HG02943 (cell line): ENCODE measurements at regions not wholly inside any gene's neighbourhood (a gene's known extent, or its start where the extent isn't known, plus 50 kb on each side); places are given as distances from the start of the nearest gene placed in this dataset.
"Not testable (repeated sequence)": the region's sequence is repeated elsewhere in the genome, so short reads cannot be mapped to it uniquely, and the experiment has no call there.

Source experiments
- ATAC-seq: cut with Tn5 transposase; IDR thresholded peaks from one replicate; pipeline ENCODE4 v1.9.1; 2021; ENCODE audit warnings: mild to moderate bottlenecking, low read depth, moderate library complexity; ENCODE audit not compliant: unreplicated experiment

DNA sequence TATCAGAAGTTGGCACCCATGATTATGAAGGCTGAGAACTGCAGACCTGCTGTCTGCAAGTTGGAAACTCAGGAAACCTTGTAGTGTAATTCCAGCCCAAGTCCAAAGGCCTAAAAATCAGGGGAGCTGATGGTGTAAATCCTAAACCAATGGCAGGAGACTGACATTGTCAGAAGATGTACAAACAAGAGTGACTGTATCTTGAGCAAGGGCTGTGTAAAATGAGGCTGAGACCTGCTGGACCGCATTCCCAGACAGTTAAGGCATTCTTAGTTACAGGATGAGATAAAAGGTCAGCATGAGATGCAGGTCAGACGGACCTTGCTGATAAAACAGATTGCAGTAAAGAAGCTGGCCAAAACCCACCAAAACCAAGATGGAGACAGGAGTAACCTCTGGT lies 147.7 kb downstream of the COG6 start:
- ATAC-seq = no peak

DNA sequence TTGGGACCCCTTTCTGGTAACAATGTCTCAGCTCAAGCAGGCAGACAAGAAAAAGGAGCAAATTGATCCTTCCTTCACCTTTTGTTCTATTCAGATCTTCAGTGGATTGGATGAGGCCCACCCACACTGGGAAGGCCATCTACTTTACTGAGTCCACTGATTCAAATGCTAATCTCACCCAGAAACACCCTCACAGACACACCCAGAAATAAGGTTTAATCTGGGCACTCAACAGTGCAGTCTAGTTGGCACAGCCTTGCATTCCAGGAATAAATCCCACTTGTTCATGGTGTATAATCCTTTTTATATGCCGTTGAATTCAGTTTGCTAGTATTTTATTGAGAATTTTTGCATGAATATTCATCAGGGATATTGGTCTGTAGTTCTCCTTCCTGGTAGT lies 148.4 kb downstream of the COG6 start:
- ATAC-seq = no peak

DNA sequence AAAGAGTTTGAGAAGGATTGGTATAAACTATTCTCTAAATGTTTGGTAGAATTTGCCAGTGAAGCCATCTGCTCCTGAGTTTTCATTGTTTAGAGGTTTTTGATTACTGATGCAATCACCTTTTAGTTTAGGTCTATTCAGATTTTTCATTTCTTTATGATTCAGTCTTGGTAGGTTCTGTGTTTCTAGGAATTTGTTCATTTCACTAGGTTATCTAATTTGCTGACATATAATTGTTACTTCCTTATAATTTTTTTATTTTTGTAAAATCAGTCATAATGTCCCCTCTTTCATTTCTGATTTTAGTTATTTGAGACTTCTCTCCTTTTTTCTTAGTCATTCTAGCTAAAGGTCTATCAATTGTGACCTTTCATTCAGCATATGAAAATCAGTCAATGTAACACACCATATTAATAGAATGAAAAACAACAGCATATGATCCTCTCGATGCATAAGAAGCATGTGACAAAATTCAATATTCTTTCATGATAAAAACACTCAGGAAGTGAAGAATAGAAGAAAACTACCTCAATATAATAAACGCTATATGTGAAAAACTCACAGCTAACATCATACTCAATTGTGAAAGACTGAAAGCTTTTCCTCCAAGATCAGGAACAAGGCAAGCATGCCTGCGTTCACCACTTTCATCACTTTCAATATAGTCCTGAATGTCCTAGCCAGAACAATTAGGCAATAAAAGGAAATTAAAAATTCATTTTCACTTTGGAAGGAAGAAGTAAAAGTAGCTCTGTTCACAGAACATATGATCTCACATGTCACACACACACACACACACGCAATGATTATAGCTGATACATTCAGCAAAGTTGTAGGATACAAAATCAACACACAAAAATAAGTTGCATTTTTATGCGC lies 149.1 kb downstream of the COG6 start:
- ATAC-seq = no peak

DNA sequence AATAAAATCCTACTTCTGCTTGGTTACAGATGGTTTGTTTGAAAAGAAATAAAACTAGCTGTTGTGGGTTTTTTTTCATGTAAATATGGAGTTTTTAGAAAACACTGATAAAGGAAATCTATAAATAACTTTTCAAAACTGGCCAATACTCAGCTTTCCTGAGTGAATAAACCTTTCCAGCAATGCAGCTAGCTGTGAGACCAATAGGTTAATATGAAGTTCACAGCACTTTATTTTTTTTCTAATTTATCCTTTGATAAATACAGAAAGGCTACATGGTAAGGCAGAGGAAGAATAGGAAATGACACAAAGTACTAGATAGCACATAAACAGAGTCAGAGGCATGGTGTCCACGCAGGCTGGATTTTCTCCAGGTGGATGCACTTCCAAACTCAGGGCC lies 154.0 kb downstream of the COG6 start:
- no peak for ATAC-seq

DNA sequence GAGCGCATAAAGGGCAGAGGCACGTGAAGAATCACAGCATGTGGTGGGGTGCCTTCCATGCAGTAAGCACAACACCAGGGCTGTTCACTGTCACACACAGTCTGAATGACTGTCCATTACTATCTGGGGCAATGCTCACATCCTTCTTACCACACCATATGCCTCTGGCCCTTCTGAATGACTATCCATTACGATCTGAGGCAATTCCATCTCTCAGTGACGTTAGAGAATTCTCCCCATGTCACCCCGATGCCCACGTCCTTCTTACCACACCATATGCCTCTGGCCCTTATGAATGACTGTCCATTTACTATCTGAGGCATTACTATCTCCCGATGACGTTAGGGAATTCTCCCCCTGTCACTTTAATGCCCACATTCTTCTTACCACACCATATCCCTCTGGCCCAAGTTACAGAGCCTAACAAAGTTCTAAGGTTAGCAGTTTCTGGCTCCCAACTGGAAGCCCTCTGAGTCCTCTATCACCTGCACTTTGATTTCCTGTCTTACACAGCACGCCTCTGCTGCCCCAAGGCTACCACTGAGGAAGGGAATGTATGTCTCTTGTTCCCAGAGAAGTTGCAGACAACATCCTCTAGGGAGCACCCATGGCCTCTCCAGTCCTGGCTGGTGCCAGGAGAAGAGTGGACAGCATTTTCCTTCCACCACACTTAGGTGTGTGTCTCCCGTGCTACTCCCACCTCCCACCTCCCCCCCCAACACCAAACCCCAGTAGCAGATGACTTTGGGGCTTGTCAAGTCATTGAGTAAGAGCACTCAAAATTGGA lies 154.8 kb downstream of the COG6 start:
- no peak for ATAC-seq

DNA sequence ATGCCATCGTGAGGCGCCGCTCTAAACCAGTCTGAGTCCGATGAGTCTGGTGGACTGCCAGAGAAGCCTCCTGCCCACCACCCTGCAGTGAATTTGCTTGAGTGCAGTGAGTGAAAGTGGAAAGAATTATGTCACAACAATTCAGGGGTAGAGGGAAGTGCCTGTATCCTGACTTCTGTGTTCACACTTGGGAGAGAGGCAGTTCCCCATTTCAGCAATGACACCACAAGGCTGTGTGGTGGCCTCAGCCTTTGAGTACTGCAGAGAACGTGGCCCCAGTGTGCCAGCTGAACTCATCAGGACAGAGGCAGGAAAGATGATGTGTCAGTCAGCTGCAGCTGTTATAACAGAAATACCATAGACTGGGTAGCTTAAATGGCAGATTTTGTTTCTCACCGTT lies 155.6 kb downstream of the COG6 start:
- no peak for ATAC-seq

DNA sequence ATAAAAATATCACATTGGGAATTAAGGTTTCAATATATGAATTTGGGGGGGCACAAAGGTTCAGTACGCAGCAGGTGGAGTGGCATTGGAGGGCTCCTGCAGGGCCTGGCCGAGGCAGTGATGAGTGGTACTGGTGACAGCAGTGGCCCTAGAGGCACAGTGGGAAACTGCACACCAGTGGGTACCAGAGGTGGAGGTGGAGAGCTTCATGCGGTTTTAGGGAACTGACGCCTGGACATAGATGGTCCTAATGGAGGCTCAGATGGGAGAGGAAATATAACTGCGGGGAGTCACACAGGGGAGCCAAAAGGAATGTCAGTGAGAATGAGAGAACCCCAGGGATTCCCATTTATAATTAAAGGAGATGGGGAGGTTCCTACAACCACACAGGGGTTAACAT lies 156.2 kb downstream of the COG6 start:
- no peak for ATAC-seq

DNA sequence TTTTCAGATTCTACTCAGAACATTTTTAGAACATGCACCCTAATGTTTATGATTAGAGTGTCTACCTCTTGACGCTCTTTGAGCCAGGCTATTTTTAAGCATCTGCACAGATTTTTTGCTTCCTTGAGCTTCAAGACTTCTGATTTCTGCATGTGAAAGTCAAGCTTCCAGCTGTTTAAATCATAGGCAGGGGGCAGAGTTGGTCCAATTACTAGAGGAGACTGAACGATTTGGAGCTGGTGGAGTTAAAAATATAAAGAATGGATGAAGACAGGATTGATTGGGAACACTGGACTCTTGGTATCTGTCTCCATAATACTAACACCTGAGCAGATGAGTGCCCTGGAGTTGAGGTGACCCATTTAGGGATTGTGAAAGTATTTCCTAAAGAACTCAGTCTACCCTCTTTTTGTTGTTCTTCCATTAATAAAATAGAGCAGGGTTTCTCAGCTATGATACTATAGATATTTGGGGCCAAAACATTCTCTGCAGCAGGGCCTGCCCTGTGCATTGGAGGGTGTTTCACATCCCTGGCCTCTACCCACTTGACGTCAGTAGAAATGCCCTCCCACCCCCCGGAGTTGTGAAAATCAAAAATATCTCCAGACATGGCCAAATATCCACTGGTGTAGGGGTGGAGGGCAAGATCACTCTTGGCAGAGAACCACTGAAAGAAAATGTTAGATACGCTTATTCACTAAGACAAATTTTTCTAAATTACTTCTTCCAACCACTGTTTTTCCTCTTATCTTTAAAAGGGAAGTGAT lies 160.1 kb downstream of the COG6 start:
- ATAC-seq = no peak

DNA sequence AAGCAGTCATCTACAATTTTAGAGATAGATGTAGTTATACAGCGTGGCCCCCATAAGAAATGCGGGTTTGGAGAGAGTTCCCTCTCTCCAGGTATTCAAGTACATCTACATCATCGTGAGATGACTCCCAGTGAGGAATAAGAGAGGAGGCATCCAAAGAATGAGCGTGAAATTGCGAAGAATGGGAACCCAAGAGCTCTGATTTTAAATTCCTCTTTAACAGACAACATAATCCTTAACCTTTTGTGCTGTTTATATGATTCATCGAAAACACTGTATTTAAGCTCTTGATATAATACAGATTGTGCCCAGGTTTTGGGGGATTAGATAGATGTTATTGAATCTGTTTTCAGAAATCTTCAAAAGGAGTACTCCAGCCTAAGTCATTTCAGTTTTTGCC lies 161.5 kb downstream of the COG6 start:
- ATAC-seq = no peak

DNA sequence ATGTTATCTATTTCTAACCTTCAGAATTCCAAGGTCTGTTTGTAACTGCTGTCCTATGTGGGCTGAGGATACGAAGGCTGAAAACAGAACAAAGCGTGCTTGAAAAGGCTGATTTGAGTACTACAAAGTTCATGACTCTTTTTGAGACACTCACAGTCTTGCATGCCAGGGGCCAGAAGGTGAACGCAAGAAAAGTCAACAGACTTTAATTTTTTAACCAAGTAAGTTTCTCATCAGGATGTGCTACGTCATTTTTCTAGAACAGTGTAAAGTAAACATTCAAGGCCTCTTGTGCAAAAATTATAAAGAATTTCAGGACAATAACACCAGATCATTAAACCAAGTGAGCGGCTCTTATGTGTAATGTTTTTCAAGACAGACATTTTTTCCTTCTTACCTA lies 163.5 kb downstream of the COG6 start:
- no peak for ATAC-seq

DNA sequence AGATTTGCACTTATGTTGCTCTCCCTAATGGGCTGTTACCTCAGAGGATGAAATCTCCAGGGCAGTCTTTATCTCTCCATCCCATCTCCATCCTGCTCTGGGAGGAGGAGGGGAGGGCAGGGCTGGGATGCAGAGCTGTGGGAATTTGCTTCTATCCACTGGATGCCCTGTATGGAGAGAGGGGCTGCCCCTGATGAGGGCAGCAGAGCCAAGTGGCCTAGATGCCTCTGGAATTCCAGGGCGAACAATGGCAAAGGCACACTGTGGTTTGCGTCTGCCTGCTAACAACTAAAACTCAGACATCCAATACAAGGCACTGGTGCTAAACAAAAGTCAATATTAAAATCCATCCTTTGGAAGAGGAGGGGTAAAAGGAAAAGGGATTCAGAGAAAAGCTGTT lies 165.1 kb downstream of the COG6 start:
- ATAC-seq = no peak

DNA sequence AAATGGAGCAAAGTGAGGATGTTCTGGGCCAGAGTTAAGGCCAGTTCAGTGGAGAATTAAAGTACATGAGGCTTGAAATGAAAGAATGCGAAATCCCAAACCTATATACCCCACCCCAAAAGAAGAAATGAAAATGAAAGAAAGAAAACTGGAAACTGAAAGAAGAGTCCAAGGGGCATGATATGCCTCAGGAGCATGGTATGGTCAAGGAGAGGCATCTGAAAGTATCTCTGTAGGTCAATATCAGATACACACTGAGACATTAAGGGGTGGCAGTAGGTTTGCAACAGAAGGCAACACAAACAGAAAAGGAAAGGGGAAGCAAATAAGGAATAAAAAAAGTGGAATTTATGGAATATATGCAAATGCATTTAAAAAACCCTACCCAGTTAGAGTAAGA lies 166.5 kb downstream of the COG6 start:
- ATAC-seq = no peak

DNA sequence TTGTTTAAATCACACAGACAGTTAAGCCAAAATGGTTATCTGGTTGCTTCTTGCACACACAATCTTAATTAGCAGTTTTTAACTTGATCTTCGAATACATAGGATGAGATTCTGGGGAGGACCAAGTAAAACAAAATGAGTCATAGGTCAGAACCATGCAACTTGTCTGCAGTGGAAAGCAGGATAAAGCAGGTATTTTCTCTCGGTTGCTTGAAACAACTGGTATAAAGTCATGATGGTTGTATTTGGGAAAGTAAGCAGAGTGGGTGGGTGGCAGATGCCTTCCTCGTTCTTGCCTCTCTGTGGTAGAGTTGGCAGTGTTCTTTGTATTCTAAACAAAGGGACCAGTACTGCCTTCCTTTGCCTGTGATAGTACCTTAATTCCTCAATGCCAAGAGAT lies 167.0 kb downstream of the COG6 start:
- no peak for ATAC-seq

DNA sequence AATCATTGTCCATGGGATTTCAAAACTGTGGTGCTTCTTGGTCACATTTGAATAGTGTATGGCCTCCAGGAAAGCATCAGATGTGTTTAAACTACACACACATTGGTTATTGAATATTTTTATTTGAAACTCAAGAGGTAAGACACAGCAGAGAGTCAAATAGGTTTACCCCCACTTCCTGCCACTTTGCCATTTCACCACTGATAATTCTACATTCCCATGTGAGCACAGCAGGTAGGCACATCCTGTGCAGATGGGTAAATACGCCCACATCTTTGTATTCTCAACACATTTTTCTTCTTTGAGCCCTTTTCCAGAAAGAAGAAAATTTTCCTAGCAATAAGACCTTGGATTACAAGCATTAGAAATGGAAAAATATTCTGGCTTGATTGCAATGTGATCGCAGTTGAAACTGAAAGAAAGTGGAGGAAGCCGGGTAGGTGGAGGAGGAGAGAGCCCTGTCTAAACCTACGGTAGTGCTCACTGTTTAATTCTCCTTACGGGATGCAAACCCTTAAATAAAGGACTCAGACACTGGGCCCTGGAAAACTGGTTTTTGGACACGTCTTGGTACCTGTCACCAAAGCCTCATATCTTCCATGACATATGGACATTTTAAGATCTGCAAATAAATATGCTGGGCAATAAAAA lies 167.7 kb downstream of the COG6 start:
- ATAC-seq = no peak

DNA sequence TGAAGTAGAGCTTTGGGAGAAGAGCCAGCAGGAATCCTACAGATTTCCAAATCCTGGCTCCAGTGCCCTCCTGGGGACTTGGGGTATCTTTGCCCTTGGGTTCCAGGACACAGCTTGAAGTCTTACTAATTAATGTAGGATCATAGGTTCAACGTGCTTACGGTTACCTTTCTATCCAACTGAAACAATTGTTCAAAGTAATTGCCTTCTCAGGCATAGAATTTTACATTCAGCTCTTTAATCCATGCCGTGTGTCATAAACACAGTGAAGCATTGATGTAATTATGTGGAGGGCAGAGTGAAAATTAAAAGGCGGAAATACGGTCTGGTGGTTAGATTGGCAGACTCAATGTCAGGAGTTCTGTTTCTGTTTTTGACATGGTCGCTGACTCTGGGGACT lies 170.4 kb downstream of the COG6 start:
- no peak for ATAC-seq

DNA sequence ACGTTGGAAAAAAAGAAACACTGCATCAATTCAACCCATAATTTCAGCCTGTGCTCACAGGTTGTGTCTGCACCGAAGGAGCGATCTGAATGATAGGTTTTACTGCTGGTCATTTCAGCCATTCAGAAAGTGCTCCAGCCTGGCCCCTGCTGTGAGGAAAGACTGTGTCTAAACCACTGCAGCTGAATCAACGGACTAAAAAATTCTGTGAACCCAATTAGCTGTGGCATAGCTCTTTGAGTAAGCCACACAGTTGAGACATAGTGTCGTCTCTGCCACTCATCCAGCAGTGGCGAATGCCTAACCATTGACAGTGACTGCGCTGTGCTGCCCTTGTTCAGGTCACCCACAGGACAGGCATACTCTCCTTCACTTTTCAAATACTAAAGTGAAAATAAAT lies 179.8 kb downstream of the COG6 start:
- no peak for ATAC-seq

DNA sequence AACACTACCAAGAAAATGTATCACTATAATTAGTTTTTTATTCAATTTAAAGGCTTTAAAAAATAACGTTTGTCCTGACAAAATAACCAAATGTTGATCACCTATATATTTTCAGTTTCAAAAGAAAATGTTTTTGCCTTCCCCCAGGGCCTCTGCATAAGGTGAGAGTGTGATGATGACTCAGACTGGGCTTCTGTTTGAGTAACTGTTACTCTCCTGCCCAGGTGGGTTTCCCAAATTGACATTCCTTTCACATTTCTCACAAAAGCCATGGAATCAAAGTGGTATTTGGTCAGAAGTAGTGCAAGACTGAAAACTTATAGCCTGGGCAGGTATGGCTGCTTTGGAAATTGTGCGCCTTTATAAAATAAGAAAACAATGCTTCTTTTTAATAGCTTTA lies 180.6 kb downstream of the COG6 start:
- ATAC-seq = no peak

DNA sequence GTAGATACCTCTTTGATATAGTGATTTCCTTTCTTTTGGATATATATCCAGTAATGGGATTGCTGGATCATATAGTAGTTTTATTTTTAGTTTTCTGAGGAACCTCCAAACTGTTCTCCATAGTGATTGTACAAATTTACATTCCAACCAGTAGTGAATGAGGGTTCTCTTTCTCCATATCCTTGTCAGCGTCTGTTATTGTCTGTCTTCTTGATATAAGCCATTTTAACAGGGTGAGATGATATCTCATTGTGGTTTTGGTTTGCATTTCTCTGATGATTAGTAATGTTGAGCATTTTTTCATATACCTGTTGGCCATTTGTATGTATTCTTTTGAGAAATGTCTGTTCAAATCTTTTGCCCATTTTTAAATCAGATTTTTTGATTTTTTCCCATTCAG lies 182.4 kb downstream of the COG6 start:
- not testable (repeated sequence) for ATAC-seq

DNA sequence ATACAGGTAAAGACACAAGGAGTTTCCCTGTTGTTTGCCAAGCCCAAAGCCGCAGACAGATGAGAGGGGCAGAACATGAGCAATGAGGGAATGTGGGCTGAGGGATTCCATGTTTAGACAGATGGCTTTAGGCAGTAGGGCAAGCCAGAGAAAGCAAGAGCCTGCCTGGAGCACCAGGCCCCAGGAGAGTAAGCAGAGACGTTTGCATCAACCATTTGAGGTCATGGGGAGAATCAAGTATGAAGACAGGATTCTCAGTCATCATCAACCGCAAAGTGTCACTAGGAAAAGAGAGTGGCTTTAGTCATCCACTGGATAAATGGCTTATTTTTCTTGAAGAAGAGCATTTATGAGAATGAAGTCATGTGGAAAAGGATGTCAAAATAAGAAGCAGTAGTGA lies 184.7 kb downstream of the COG6 start:
- no peak for ATAC-seq

DNA sequence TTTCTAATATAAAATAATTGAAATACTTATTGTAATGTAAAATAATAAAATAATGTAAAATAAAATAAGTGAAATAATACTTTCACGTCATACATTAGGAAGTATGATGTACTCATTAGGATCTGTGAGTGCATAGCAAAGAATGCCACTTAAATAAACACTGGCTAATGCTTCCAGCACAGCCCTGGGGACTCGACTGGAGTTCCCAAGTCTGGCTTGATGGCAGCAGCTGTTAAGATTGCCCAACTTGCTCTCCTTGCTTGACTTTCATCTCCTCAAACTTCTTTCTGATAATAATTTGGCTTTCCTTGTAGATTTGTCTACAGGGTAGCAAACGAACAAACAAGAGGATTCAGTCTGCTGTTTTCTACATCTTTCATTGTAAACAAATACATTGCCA lies 191.9 kb downstream of the COG6 start:
- no peak for ATAC-seq

DNA sequence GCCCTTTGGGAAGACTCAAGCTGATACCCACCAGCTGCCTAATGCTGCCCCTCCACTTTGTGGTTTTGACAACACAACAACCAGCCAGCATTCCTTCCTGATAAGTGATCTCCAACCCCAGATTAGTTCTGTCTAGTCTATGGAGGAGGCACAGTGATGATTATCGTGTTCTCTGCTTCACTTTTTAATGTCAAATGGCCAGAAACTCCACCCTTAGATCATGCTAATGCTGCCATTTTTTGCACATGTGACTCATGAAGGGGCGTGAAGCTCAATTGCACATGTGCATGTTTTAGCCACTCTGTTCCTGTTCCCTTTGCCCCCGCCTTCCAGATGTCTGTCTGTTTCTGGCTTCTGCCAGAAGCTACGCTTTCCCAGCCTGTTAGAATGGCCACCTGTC lies 199.8 kb downstream of the COG6 start:
- ATAC-seq = no peak
